Activated CD8-positive, alpha-beta T cell treated with anti-CD3 and anti-CD28 coated beads for 36 hours (primary cell): ENCODE measurements at regions not wholly inside any gene's neighbourhood (a gene's known extent, or its start where the extent isn't known, plus 50 kb on each side); places are given as distances from the start of the nearest gene placed in this dataset.

Experiments used
- ATAC-seq: fragments of 200-7000 bp; cut with Tn5 transposase; one replicate; pipeline ENCODE4 v1.10.0; 2021; ENCODE audit warnings: mild to moderate bottlenecking, moderate library complexity
- CTCF ChIA-PET: fragments of 350-600 bp; sonication (Branson Sonifier 250); formaldehyde crosslinking; loops from one replicate; lab custom pipeline; 2021; ENCODE audit warnings: antibody characterized with exemption; lab: Charles Lee
- POLR2A ChIA-PET: fragments of 350-600 bp; sonication (Branson Sonifier 250); formaldehyde crosslinking; loops from one replicate; lab custom pipeline; 2021; ENCODE audit warnings: antibody characterized with exemption; lab: Charles Lee
- DNase-seq: peaks from one replicate; pipeline ENCODE4 v3.0.0-alpha.2; 2020
- H3K27ac Mint-ChIP-seq: one replicate; pipeline ENCODE4 v1.8.0; 2021; ENCODE audit warnings: mild to moderate bottlenecking, mixed read lengths
- H3K27me3 Mint-ChIP-seq: one replicate; pipeline ENCODE4 v1.8.0; 2021; ENCODE audit warnings: mixed read lengths
- H3K36me3 Mint-ChIP-seq: one replicate; pipeline ENCODE4 v1.8.0; 2021; ENCODE audit warnings: low read depth, mixed read lengths
- H3K4me1 Mint-ChIP-seq: one replicate; pipeline ENCODE4 v1.8.0; 2021; ENCODE audit warnings: low read depth, mixed read lengths
- H3K4me3 Mint-ChIP-seq: one replicate; pipeline ENCODE4 v1.8.0; 2021; ENCODE audit warnings: mild to moderate bottlenecking, moderate library complexity, mixed read lengths
- H3K9me3 Mint-ChIP-seq: one replicate; pipeline ENCODE4 v1.8.0; 2021; ENCODE audit warnings: mixed read lengths
- intact Hi-C: fragments of 100-400 bp; cut with micrococcal nuclease; formaldehyde crosslinking; loops from one replicate; pipeline ENCODE4 v1.10.0; 2022
- TF ChIP-seq, protein P1 (sequence below): fragments of 200-600 bp; IDR thresholded peaks from one replicate; pipeline ENCODE4 v1.8.0; 2022; ENCODE audit warnings: antibody characterized with exemption, mild to moderate bottlenecking

DNA sequence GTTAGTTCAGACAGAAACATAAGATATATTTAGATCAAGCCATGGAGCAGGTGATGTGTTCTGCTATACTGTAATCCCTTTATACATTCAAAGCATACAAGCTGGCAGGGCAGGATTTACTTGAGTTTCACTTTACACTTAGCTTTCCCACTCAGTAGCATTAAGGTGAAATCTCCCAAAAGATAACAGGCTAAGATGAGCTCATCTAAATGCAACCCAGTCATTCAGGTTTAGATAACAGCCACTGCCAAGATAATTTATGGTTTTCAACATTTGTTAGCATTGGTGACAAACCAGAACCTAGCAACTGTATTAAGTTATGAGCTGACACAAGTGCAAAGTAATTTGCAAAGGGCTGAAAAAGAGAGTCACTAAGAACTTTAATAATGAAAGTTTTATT, 925.1 kb upstream of the ATXN7L3B start:
- intact Hi-C loops = no loop called here
- no peak for ATAC-seq
- H3K36me3 Mint-ChIP-seq = no peaks in the 10 kb centered on the region
- DNase-seq = no peak
- no peak overlapping the region for H3K4me3 Mint-ChIP-seq
- POLR2A ChIA-PET = no interaction called here
- CTCF ChIA-PET = no interaction called here
- no peaks in the 10 kb centered on the region for H3K4me1 Mint-ChIP-seq
- H3K9me3 Mint-ChIP-seq = peaks cover 18% of the 10 kb centered on the region
- TF ChIP-seq, protein P1, sequence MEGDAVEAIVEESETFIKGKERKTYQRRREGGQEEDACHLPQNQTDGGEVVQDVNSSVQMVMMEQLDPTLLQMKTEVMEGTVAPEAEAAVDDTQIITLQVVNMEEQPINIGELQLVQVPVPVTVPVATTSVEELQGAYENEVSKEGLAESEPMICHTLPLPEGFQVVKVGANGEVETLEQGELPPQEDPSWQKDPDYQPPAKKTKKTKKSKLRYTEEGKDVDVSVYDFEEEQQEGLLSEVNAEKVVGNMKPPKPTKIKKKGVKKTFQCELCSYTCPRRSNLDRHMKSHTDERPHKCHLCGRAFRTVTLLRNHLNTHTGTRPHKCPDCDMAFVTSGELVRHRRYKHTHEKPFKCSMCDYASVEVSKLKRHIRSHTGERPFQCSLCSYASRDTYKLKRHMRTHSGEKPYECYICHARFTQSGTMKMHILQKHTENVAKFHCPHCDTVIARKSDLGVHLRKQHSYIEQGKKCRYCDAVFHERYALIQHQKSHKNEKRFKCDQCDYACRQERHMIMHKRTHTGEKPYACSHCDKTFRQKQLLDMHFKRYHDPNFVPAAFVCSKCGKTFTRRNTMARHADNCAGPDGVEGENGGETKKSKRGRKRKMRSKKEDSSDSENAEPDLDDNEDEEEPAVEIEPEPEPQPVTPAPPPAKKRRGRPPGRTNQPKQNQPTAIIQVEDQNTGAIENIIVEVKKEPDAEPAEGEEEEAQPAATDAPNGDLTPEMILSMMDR = no peak
- no peaks in the 10 kb centered on the region for H3K27me3 Mint-ChIP-seq
- no peak overlapping the region for H3K27ac Mint-ChIP-seq

DNA sequence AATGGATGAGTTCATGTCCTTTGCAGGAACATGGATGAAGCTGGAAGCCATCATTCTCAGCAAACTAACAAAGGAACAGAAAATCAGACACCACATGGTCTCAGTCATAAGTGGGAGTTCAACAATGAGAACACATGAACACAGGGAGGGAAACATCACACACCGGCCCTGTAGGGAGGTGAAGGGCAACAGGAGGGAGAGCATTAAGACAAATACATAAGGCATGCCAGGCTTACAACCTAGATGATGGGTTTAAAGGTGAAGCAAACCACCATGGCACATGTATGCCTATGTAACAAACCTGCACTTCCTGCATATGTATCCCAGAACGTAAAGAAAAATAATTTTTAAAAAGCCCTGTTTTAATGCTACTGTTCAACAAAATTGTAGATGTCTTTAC, 914.2 kb upstream of the ATXN7L3B start:
- CTCF ChIA-PET = no interaction called here
- H3K36me3 Mint-ChIP-seq = no peaks in the 10 kb centered on the region
- POLR2A ChIA-PET = no interaction called here
- no peak overlapping the region for H3K27ac Mint-ChIP-seq
- H3K4me3 Mint-ChIP-seq = no peak overlapping the region
- no peaks in the 10 kb centered on the region for H3K27me3 Mint-ChIP-seq
- H3K4me1 Mint-ChIP-seq = no peaks in the 10 kb centered on the region
- DNase-seq = no peak
- no peak for ATAC-seq
- intact Hi-C loops = no loop called here
- TF ChIP-seq, protein P1 = no peak
- peaks cover 7% of the 10 kb centered on the region for H3K9me3 Mint-ChIP-seq

GRCh38 chr12:73625226-73625625, 912.4 kb upstream of the ATXN7L3B start:
- DNase-seq (no peak), ATAC-seq (no peak)
- Mint-ChIP-seq H3K27ac (no peak overlapping the region), H3K4me1 (no peaks in the 10 kb centered on the region), H3K36me3 (no peaks in the 10 kb centered on the region), H3K4me3 (no peak overlapping the region), H3K9me3 (peaks cover 9% of the 10 kb centered on the region), H3K27me3 (no peaks in the 10 kb centered on the region)
- ChIA-PET POLR2A (no interaction called here), CTCF (no interaction called here)
- intact Hi-C loops = no loop called here
- TF ChIP-seq, protein P1 = no peak

- no peak for ATAC-seq
- Mint-ChIP-seq H3K9me3 (peaks cover 4% of the 10 kb centered on the region), H3K4me3 (no peak overlapping the region), H3K36me3 (no peaks in the 10 kb centered on the region), H3K27me3 (no peaks in the 10 kb centered on the region), H3K27ac (no peak overlapping the region), H3K4me1 (no peaks in the 10 kb centered on the region)
- no peak for DNase-seq
- intact Hi-C loops = no loop called here
- TF ChIP-seq, protein P1 = no peak
- CTCF ChIA-PET = no interaction called here
- POLR2A ChIA-PET = no interaction called here
Measured at GRCh38 chr12:73629171-73629570, 908.5 kb upstream of the ATXN7L3B start.

DNA sequence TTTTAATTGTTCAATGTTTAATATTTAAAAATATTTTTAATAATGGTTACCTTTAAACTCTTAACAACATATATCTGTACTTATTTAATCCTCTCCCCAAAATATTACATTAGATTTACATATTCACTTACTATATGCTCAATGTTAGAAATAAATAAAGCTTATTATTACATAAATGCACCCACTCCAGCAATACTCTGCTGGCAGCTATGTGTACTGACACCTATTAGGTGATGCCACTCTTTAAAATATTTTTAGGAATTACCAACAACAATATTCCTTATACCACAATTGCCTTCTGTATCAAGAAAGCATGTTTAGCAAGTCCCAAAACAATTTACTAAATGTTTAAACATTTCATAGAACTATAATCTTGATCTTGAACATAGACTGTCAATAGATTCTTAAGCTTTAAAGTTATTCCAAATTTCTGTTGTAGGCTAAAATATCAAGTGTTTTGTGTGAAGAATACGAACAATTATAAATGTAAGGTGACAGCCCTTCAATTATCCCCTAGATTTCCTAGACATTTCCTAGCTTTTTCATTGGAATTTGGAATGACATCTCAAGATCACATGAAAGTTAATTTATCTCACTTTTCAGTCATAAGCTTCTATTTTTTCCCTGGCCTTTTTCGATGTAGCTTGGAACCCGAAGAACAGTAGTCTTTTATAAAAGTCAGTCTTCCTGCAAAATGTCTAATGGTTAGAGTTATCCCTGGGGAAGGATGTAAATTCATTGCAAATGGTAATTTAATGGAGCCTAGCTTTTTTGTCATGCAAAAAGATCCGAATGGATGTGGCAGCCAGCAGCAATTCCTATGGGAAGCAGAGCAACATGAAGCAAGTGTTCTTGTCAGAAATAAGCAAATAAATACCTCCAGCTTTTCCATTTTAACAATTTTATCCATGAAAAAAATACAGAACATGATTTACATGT, 907.5 kb upstream of the ATXN7L3B start:
- ChIA-PET CTCF (no interaction called here), POLR2A (no interaction called here)
- intact Hi-C loops = no loop called here
- H3K4me3 Mint-ChIP-seq = no peak overlapping the region
- DNase-seq (no peak), ATAC-seq (no peak)
- peaks cover 4% of the 10 kb centered on the region for H3K9me3 Mint-ChIP-seq
- H3K27me3 Mint-ChIP-seq = no peaks in the 10 kb centered on the region
- no peak overlapping the region for H3K27ac Mint-ChIP-seq
- no peaks in the 10 kb centered on the region for H3K4me1 Mint-ChIP-seq
- no peaks in the 10 kb centered on the region for H3K36me3 Mint-ChIP-seq
- TF ChIP-seq, protein P1 = no peak
